Cardiac fibroblast (primary cell): ENCODE measurements at regions not wholly inside any gene's neighbourhood (a gene's known extent, or its start where the extent isn't known, plus 50 kb on each side); places are given as distances from the start of the nearest gene placed in this dataset.

ENCODE experiments used
- DNase-seq, 2 donors: peaks; one replicate each; pipeline versions ENCODE4 v3.0.0 to v3.0.0-alpha.2; 2010; ENCODE audit warnings: low read depth in 2 of 2
- H3K4me3 ChIP-seq, 2 donors: replicated peaks in 1 of 2; 1 replicate in 1 of 2; 2 replicates in 1 of 2; pipeline ENCODE4 v1.5.1; 2011; ENCODE audit warnings: low read depth in 2 of 2, low read length in 2 of 2, mild to moderate bottlenecking in 2 of 2, moderate library complexity in 1 of 2
- TF ChIP-seq, protein P1 (sequence below): IDR thresholded peaks from one replicate; pipeline ENCODE4 v1.5.1; 2011; ENCODE audit warnings: low read depth, mild to moderate bottlenecking, low read length, inconsistent platforms

DNA sequence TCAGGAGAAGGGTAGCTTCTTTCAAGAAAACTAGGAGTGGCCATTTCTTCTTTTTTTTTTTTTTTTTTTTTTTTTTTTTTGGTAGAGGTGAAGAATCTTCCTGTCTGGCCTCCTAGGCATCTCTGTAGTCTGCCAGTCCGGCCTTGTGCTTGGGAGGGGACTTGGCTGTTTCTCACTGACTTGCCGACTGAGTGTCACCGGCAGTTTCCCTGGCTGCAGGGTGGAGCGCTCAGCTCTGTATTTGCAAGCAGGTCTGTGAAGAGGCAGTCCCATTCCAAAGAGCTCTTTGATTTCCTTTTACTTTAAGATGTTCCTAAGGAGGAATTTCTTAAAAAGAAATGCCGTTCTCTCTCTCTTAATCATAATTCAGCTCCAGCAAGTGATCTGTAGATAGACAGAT is 212.6 kb downstream of the ADRA2A start:
- TF ChIP-seq, protein P1, sequence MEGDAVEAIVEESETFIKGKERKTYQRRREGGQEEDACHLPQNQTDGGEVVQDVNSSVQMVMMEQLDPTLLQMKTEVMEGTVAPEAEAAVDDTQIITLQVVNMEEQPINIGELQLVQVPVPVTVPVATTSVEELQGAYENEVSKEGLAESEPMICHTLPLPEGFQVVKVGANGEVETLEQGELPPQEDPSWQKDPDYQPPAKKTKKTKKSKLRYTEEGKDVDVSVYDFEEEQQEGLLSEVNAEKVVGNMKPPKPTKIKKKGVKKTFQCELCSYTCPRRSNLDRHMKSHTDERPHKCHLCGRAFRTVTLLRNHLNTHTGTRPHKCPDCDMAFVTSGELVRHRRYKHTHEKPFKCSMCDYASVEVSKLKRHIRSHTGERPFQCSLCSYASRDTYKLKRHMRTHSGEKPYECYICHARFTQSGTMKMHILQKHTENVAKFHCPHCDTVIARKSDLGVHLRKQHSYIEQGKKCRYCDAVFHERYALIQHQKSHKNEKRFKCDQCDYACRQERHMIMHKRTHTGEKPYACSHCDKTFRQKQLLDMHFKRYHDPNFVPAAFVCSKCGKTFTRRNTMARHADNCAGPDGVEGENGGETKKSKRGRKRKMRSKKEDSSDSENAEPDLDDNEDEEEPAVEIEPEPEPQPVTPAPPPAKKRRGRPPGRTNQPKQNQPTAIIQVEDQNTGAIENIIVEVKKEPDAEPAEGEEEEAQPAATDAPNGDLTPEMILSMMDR = no peak
- no peak for DNase-seq
- no peak overlapping the region for H3K4me3 ChIP-seq

DNA sequence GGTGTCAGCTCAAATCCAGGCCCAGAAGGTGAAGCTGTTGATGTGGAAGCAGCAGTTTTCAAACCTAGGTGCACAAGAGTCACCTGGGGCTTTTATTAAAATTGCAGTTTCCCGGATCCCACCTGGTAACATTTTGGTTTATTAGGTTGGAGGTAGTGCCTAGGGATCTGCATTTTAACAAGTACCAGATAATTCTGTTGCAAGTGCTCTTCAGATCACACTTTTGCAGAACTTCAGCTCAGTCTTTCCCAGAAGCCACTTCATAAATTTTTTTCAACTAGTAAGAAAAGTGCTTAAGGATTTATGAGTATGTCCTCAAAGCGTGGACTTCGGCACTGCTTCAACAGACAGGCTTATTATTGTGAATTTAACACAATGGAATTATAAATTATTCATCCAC is 213.8 kb downstream of the ADRA2A start:
- TF ChIP-seq, protein P1 = no peak

DNA sequence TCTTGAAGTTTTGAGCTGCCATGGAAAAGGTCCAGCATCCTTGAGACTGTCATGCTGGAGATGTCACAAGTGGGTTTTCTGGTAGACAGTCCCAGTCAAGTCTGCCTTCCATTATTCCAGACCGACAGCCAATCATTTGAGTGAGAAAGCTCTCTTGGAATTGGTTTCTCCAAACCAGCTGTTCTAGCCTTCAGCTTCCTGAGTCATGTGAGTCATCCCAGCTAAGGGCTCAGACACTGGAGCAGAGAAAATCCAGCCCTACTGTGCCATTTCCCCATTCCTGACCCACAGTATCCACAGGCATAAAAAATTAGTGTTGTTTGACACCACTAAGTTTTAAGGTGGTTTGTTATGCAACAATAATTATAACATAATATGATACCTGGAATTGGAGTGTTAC is 219.0 kb downstream of the ADRA2A start:
- TF ChIP-seq, protein P1 = no peak
- H3K4me3 ChIP-seq = no peak overlapping the region
- peak in 1 of 2 donors; percentile 3 for DNase-seq

More for the DNA sequence above, 213.8 kb downstream of the ADRA2A start:
- no peak for DNase-seq
- no peak overlapping the region for H3K4me3 ChIP-seq

DNA sequence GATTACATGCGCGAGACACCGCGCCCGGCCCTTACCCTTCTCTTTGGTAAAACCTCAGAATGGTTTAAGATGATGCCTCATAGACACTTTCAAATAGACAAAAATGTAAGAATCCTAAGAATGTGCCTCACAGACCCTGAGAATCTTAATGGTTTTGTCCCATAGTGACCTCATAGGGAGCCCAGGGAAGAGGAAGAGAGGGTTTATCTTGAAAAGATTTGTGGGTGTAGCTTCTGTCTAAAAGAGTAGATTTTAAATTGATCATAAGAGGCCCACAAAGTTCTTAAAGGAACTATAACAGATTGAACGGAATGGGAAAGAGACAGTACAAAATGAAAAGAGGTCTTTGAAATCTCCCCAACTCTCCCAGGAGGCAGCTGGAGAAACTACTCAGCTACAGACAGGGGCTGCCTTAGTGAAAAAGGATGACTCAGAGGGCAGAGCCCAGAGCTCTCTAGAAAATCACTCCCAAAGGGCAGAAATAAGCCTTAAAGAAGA is 220.6 kb downstream of the ADRA2A start:
- no peak overlapping the region for H3K4me3 ChIP-seq
- DNase-seq = peak in 1 of 2 donors; percentile 42
- TF ChIP-seq, protein P1 = no peak

DNA sequence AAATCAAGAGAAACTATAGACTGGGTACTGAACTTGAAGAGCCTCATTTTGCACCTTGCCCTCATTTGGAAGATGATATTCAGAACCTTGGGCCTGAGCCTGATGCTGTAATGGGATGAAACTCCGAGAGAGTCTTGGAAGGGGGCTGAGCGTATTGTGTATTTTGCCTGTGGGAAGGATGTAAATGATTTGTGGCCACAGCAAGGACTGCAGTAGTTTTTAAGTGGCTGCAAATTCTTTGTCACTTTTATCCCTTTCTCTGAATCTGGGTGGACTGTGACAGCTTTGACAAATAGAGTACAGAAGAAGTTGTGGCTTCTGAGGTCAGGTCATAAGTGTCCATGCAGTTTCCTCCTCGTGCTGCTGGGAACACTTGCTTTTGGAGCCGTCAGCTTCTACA is 221.2 kb downstream of the ADRA2A start:
- TF ChIP-seq, protein P1 = no peak
- no peak overlapping the region for H3K4me3 ChIP-seq

DNA sequence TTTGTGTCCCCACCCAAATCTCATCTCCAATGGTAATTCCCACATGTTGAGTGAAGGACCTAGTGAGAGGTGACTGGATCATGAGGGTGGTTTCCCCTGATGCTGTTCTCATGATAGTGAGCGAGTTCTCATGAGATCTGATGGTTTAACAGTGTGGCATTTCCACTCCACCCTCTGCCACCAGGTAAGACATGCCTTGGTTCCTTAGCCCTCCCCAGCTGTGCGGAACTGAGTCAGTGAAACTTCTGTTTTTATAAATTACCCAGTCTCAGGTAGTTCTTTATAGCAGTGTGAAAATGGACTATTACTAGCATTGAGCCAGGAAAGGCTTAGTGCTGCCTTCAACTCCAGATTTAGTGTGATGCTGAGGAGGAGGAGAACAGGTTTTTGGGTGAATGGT is 222.2 kb downstream of the ADRA2A start:
- TF ChIP-seq, protein P1 = no peak
- DNase-seq = no peak

More for the DNA sequence above, 221.2 kb downstream of the ADRA2A start:
- DNase-seq = no peak

DNA sequence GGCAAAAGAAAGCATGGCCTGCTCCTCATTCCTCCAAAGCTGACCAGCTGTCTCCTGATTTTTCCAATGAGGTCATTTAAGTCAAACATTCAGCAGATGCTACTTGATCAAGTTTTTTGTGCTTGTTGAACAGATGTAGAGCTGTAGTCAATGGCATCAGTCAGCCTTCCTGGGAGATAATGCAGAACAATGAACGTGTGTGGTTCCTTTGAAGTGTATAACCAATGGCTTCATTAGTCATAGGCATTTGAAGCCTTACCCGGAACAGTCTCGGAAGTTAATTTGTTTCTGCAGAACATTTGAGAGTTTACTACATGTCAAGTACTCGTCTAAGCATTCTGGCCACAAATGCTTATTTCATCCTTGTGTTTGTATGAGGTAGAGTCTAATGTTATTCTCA is 227.1 kb downstream of the ADRA2A start:
- H3K4me3 ChIP-seq = no peak overlapping the region
- no peak for DNase-seq
- TF ChIP-seq, protein P1 = no peak

More for the DNA sequence above, 222.2 kb downstream of the ADRA2A start:
- no peak overlapping the region for H3K4me3 ChIP-seq
